Natural killer cell (primary cell): ENCODE measurements at regions not wholly inside any gene's neighbourhood (a gene's known extent, or its start where the extent isn't known, plus 50 kb on each side); places are given as distances from the start of the nearest gene placed in this dataset.

ENCODE experiments used
- ATAC-seq, 3 donors: fragments of 150-1000 bp in 2 of 3; fragments of 200-7000 bp in 1 of 3; cut with Tn5 transposase; 1 replicate in 1 of 3; 2 replicates in 2 of 3; pipeline ENCODE4 v1.10.0; 2021; ENCODE audit warnings: mild to moderate bottlenecking in 2 of 3, moderate library complexity in 2 of 3
- DNase-seq, 2 donors: peaks; one replicate each; pipeline versions ENCODE4 v3.0.0 to v3.0.0-alpha.2; 2013 to 2021; ENCODE audit warnings: mixed read lengths in 1 of 2
- H3K27ac ChIP-seq: one replicate; pipeline ENCODE4 v1.5.1; 2013; ENCODE audit warnings: mild to moderate bottlenecking, low read length
- H3K27me3 ChIP-seq: one replicate; pipeline ENCODE4 v1.6.1; 2013; ENCODE audit warnings: low read length; ENCODE audit not compliant: control insufficient read depth, insufficient read depth
- H3K36me3 ChIP-seq: one replicate; pipeline ENCODE4 v1.6.1; 2013; ENCODE audit warnings: low read length; ENCODE audit not compliant: control insufficient read depth, insufficient read depth
- H3K4me1 ChIP-seq: one replicate; pipeline ENCODE4 v1.6.1; 2013; ENCODE audit warnings: low read length; ENCODE audit not compliant: control insufficient read depth, insufficient read depth
- H3K4me3 ChIP-seq: one replicate; pipeline ENCODE4 v1.5.1; 2013; ENCODE audit warnings: low read length
- H3K9me3 ChIP-seq: one replicate; pipeline ENCODE4 v1.6.1; 2013; ENCODE audit warnings: low read length; ENCODE audit not compliant: control insufficient read depth, insufficient read depth
- H3K27ac Mint-ChIP-seq, 2 donors: one replicate each; pipeline ENCODE4 v1.8.0; 2022; ENCODE audit warnings: mild to moderate bottlenecking in 2 of 2, mixed read lengths in 2 of 2, moderate library complexity in 1 of 2
- H3K27me3 Mint-ChIP-seq, 2 donors: one replicate each; pipeline ENCODE4 v1.8.0; 2022; ENCODE audit warnings: low read depth in 2 of 2, mixed read lengths in 2 of 2
- H3K36me3 Mint-ChIP-seq: one replicate; pipeline ENCODE4 v1.8.0; 2022; ENCODE audit warnings: mixed read lengths
- H3K4me1 Mint-ChIP-seq, 2 donors: one replicate each; pipeline ENCODE4 v1.8.0; 2022; ENCODE audit warnings: mixed read lengths in 2 of 2
- H3K4me3 Mint-ChIP-seq: one replicate; pipeline ENCODE4 v1.8.0; 2022; ENCODE audit warnings: mild to moderate bottlenecking, moderate library complexity, mixed read lengths
- H3K9me3 Mint-ChIP-seq, 2 donors: one replicate each; pipeline ENCODE4 v1.8.0; 2022; ENCODE audit warnings: mixed read lengths in 2 of 2
- WGBS: methylation state at CpG from one replicate; pipeline ENCODE4 v1.1.7; 2013; ENCODE audit warnings: missing lambda C conversion rate; ENCODE audit not compliant: insufficient coverage; 5-methylcytosine and 5-hydroxymethylcytosine counted together
- intact Hi-C: fragments of 100-400 bp; cut with micrococcal nuclease; formaldehyde crosslinking; loops from one replicate; pipeline ENCODE4 v1.14.2; 2022
- TF ChIP-seq, protein P1 (sequence below): fragments of 200-600 bp; IDR thresholded peaks from one replicate; pipeline ENCODE4 v1.8.0; 2022; ENCODE audit warnings: antibody characterized with exemption

DNA sequence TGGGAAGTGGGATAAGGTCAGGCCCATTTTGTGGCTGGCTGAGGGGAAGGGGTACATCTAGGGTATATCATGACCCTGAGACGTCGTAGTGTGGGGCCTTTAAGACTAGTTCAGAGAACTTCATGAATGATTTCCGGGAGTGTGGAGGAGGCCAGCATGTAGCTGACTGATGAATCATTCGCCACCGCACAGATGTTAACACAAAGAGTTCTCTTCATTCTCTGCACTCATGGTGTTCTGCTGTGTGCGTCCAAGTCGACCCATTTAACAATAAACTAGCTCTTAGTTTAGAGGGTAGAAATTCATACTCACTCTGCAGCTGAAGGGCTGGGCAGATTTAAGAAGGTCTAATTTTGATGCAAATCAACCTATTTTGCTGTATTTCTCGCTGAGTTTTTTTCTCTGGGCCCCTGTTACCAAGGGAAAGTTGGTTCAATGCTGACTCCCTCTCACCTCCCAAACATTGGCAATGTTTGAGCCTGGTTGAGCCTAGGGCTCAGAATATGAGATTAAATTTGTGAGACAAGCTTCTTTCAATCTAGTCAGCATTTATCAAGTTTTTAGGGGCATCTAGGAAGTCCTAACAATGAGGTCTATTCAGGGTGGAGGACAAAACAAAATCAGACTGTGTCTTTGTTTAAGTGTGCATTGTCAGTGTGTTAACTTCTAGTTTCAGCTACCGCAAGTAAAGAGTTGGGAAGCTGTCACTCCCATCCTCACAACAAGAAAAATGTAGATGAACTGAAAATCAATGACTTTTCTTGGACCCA lies 106.8 kb upstream of the CBLN4 start:
- H3K4me1 Mint-ChIP-seq = no peaks in the 10 kb centered on the region
- H3K9me3 Mint-ChIP-seq = peaks cover 3 to 6% of the 10 kb centered on the region in 2 donors
- no peak overlapping the region for H3K27ac ChIP-seq
- H3K36me3 Mint-ChIP-seq = no peaks in the 10 kb centered on the region
- intact Hi-C loops = no loop called here
- H3K4me1 ChIP-seq = no peaks in the 10 kb centered on the region
- peaks cover 4% of the 10 kb centered on the region for H3K9me3 ChIP-seq
- H3K4me3 Mint-ChIP-seq = no peak overlapping the region
- TF ChIP-seq, protein P1, sequence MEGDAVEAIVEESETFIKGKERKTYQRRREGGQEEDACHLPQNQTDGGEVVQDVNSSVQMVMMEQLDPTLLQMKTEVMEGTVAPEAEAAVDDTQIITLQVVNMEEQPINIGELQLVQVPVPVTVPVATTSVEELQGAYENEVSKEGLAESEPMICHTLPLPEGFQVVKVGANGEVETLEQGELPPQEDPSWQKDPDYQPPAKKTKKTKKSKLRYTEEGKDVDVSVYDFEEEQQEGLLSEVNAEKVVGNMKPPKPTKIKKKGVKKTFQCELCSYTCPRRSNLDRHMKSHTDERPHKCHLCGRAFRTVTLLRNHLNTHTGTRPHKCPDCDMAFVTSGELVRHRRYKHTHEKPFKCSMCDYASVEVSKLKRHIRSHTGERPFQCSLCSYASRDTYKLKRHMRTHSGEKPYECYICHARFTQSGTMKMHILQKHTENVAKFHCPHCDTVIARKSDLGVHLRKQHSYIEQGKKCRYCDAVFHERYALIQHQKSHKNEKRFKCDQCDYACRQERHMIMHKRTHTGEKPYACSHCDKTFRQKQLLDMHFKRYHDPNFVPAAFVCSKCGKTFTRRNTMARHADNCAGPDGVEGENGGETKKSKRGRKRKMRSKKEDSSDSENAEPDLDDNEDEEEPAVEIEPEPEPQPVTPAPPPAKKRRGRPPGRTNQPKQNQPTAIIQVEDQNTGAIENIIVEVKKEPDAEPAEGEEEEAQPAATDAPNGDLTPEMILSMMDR = no peak
- no peaks in the 10 kb centered on the region for H3K27me3 Mint-ChIP-seq
- DNase-seq (no peak), ATAC-seq (no peak)
- no peak overlapping the region for H3K4me3 ChIP-seq
- no peak overlapping the region for H3K27ac Mint-ChIP-seq
- no peaks in the 10 kb centered on the region for H3K36me3 ChIP-seq
- 90% methylated on average over 8 of the region's 9 CpGs for WGBS
- no peaks in the 10 kb centered on the region for H3K27me3 ChIP-seq

DNA sequence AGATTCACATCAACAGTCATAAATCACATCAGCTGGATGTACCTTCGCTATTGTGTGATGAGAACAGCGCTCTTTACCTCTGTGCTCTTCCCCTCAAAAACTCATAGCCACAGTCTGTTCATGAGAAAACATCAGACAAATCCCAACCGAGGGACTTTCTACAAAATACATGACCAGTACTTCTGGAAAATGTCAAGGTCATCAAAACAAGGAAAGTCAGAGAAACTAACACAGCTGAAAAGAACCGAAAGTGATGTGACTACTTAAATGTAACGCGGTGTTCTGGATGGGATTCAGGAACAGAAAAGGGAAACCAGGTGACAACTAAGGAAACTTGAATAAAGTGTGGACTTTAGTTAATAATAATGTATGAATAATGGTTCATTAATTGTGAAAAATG lies 112.0 kb upstream of the CBLN4 start:
- H3K27me3 ChIP-seq = no peaks in the 10 kb centered on the region
- intact Hi-C loops = no loop called here
- WGBS = 92% methylated on average over 6 of the region's 6 CpGs

DNA sequence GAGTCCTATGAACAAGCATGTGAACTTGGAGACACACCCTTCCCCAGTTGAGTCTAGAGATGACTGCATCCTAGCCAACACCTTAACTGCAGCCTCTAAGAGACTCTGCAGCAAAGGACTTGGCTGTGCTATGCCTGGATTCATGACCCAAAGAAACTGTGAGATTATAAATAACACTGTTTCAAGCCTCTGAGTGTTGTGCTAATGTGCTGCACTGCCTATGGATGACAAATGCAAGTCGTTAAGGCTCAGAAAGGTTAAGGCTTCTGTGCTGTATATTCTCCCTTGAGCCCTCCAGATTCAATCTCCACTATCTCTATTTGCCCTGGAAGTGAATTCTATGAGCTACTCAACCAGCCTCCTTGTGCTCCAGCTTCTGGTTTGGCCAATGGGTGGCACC lies 116.5 kb upstream of the CBLN4 start:
- Mint-ChIP-seq H3K4me3 (no peak overlapping the region), H3K9me3 (peaks cover 1 to 4% of the 10 kb centered on the region in 2 donors), H3K4me1 (no peaks in the 10 kb centered on the region), H3K27me3 (peaks cover 0 to 3% of the 10 kb centered on the region in 2 donors), H3K27ac (no peak overlapping the region), H3K36me3 (no peaks in the 10 kb centered on the region)
- Histone ChIP-seq H3K27me3 (no peaks in the 10 kb centered on the region), H3K4me1 (no peaks in the 10 kb centered on the region), H3K4me3 (no peak overlapping the region), H3K9me3 (no peaks in the 10 kb centered on the region), H3K27ac (no peak overlapping the region), H3K36me3 (no peaks in the 10 kb centered on the region)
- ATAC-seq (no peak), DNase-seq (no peak)
- TF ChIP-seq, protein P1 = no peak
- intact Hi-C loops = no loop called here
- 46% methylated on average over 1 of the region's 1 CpG for WGBS

More for the DNA sequence above, 112.0 kb upstream of the CBLN4 start:
- no peaks in the 10 kb centered on the region for H3K4me1 Mint-ChIP-seq
- H3K27ac Mint-ChIP-seq = no peak overlapping the region
- H3K9me3 ChIP-seq = no peaks in the 10 kb centered on the region
- H3K9me3 Mint-ChIP-seq = peaks cover 3 to 6% of the 10 kb centered on the region in 2 donors
- H3K36me3 ChIP-seq = no peaks in the 10 kb centered on the region
- no peak overlapping the region for H3K4me3 ChIP-seq
- no peak for DNase-seq
- no peaks in the 10 kb centered on the region for H3K4me1 ChIP-seq
- ATAC-seq = no peak
- no peak overlapping the region for H3K27ac ChIP-seq
- no peak overlapping the region for H3K4me3 Mint-ChIP-seq
- H3K36me3 Mint-ChIP-seq = no peaks in the 10 kb centered on the region
- no peaks in the 10 kb centered on the region for H3K27me3 Mint-ChIP-seq
- TF ChIP-seq, protein P1 = no peak

DNA sequence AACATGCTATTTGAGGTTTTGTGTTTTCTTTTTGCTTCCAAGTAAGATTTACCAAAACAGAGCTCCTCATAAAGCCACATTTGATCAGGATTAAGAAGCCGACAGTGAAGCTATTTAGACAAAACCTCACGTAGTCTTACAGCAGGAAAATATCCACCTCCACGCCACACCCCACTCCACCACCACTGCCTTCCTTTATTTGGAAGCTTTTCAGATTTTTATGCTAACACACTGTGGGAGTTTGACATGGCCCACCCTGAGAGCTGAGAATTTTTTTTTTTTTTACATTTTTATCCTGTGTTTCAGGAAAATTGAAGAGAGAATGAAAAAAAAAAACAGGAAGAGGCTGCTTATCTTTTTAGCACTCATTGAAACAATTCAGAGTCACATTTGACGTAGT lies 104.8 kb upstream of the MC3R start:
- peaks cover 5% of the 10 kb centered on the region for H3K9me3 ChIP-seq
- no peak overlapping the region for H3K27ac Mint-ChIP-seq
- DNase-seq (no peak), ATAC-seq (no peak)
- no peaks in the 10 kb centered on the region for H3K27me3 Mint-ChIP-seq
- no peaks in the 10 kb centered on the region for H3K4me1 Mint-ChIP-seq
- 11% methylated on average over 4 of the region's 4 CpGs for WGBS
- H3K36me3 Mint-ChIP-seq = no peaks in the 10 kb centered on the region
- H3K4me3 Mint-ChIP-seq = no peak overlapping the region
- no peak overlapping the region for H3K4me3 ChIP-seq
- no peaks in the 10 kb centered on the region for H3K27me3 ChIP-seq
- H3K36me3 ChIP-seq = no peaks in the 10 kb centered on the region
- intact Hi-C loops = no loop called here
- TF ChIP-seq, protein P1 = no peak
- no peak overlapping the region for H3K27ac ChIP-seq
- no peaks in the 10 kb centered on the region for H3K4me1 ChIP-seq
- H3K9me3 Mint-ChIP-seq = peaks cover 2 to 6% of the 10 kb centered on the region in 2 donors
